C4-2B (cell line): ENCODE measurements at regions not wholly inside any gene's neighbourhood (a gene's known extent, or its start where the extent isn't known, plus 50 kb on each side); places are given as distances from the start of the nearest gene placed in this dataset.

Experiments
- H3K27ac ChIP-seq: fragments of 450-650 bp; 2 replicates; pipeline ENCODE4 v1.5.1; 2017
- CTCF ChIP-seq: fragments of 450-650 bp; conservative IDR thresholded peaks from 2 replicates; pipeline ENCODE4 v1.5.1; 2017; ENCODE audit warnings: mild to moderate bottlenecking
- ZFX ChIP-seq: fragments of 450-650 bp; IDR thresholded peaks from 2 replicates; pipeline ENCODE4 v1.6.1; 2017

- H3K27ac ChIP-seq: no peak overlapping the region
- TF ChIP-seq ZFX (no peak), CTCF (no peak)
These were observed 257.4 kb upstream of the ATP2B1 start for GRCh38 chr12:89965993-89966392.

GRCh38 chr12:89962648-89963047 is 254.0 kb upstream of the ATP2B1 start:
- H3K27ac ChIP-seq: no peak overlapping the region
- peak; percentile 61 for TF ChIP-seq CTCF
- TF ChIP-seq ZFX: no peak

- no peak for TF ChIP-seq ZFX
- no peak overlapping the region for H3K27ac ChIP-seq
These were observed 252.2 kb upstream of the ATP2B1 start for GRCh38 chr12:89960607-89961394.

- TF ChIP-seq ZFX: no peak
- no peak for TF ChIP-seq CTCF
- no peak overlapping the region for H3K27ac ChIP-seq
These were observed 251.4 kb upstream of the ATP2B1 start for GRCh38 chr12:89960011-89960507.

GRCh38 chr12:89959179-89959578 is 250.5 kb upstream of the ATP2B1 start:
- no peak overlapping the region for H3K27ac ChIP-seq
- TF ChIP-seq ZFX: no peak
- TF ChIP-seq CTCF: no peak

- no peak overlapping the region for H3K27ac ChIP-seq
- TF ChIP-seq CTCF (no peak), ZFX (no peak)
These were observed 245.6 kb upstream of the ATP2B1 start for GRCh38 chr12:89954259-89954658.

- TF ChIP-seq CTCF (no peak), ZFX (no peak)
- H3K27ac ChIP-seq: no peak overlapping the region
These were observed 243.0 kb upstream of the ATP2B1 start for GRCh38 chr12:89951694-89952060.
